CD14-positive monocyte (primary cell): ENCODE measurements at regions not wholly inside any gene's neighbourhood (a gene's known extent, or its start where the extent isn't known, plus 50 kb on each side); places are given as distances from the start of the nearest gene placed in this dataset.

Experiments used
- DNase-seq, 3 donors: peaks; one replicate each; pipeline ENCODE4 v3.0.0-alpha.2; 2011 to 2022
- H2AFZ ChIP-seq: 2 replicates; pipeline ENCODE4 v1.6.0; 2012; ENCODE audit warnings: mild to moderate bottlenecking, low read depth, low read length, inconsistent platforms; ENCODE audit not compliant: insufficient read depth, poor library complexity, severe bottlenecking
- H3K27ac ChIP-seq, 2 donors: 1 replicate in 1 of 2; 2 replicates in 1 of 2; pipeline ENCODE4 v1.5.1; 2012 to 2013; ENCODE audit warnings: low read length in 2 of 2, control low read depth in 1 of 2, inconsistent platforms in 1 of 2, low read depth in 1 of 2, mild to moderate bottlenecking in 1 of 2
- H3K27me3 ChIP-seq, 2 donors: one replicate each; pipeline versions ENCODE4 v1.6.0 to v1.6.1; 2011 to 2013; ENCODE audit warnings: low read length in 2 of 2; ENCODE audit not compliant: control insufficient read depth in 2 of 2, insufficient read depth in 2 of 2
- H3K36me3 ChIP-seq, 2 donors: replicated peaks in 1 of 2; 1 replicate in 1 of 2; 2 replicates in 1 of 2; pipeline versions ENCODE4 v1.5.1 to v1.6.1; 2012 to 2013; ENCODE audit warnings: low read length in 2 of 2, control low read depth in 1 of 2, inconsistent platforms in 1 of 2, mild to moderate bottlenecking in 1 of 2; ENCODE audit not compliant: insufficient read depth in 2 of 2, control insufficient read depth in 1 of 2
- H3K4me1 ChIP-seq, 2 donors: 1 replicate in 1 of 2; 2 replicates in 1 of 2; pipeline versions ENCODE4 v1.5.1 to v1.6.1; 2012 to 2013; ENCODE audit warnings: low read length in 2 of 2, control low read depth in 1 of 2, inconsistent platforms in 1 of 2, mild to moderate bottlenecking in 1 of 2, moderate library complexity in 1 of 2; ENCODE audit not compliant: insufficient read depth in 2 of 2, control insufficient read depth in 1 of 2
- H3K4me2 ChIP-seq: replicated peaks from 2 replicates; pipeline ENCODE3; 2012; ENCODE audit warnings: low read length, moderate library complexity, mild to moderate bottlenecking; ENCODE audit not compliant: poor library complexity, severe bottlenecking; ENCODE audit errors: extremely low read depth
- H3K4me3 ChIP-seq, 3 experiments: fragments of 200-600 bp in 1 of 3; sonication (generic) in 1 of 3; replicated peaks in 1 of 3; 1 replicate in 2 of 3; 2 replicates in 1 of 3; pipeline ENCODE4 v1.5.1; 2011 to 2013; ENCODE audit warnings: low read length in 3 of 3, mild to moderate bottlenecking in 3 of 3, control low read depth in 2 of 3, low read depth in 2 of 3, inconsistent platforms in 1 of 3, moderate library complexity in 1 of 3
- H3K79me2 ChIP-seq: 2 replicates; pipeline ENCODE4 v1.6.0; 2012; ENCODE audit warnings: mild to moderate bottlenecking, control low read depth, inconsistent platforms, low read length, moderate library complexity; ENCODE audit not compliant: insufficient read depth
- H3K9ac ChIP-seq: 2 replicates; pipeline ENCODE4 v1.6.0; 2017; ENCODE audit warnings: low read length, mild to moderate bottlenecking; ENCODE audit not compliant: insufficient read depth, poor library complexity, severe bottlenecking
- H3K9me3 ChIP-seq, 2 donors: replicated peaks in 1 of 2; 1 replicate in 1 of 2; 2 replicates in 1 of 2; pipeline versions ENCODE4 v1.5.1 to v1.6.1; 2012 to 2013; ENCODE audit warnings: low read length in 2 of 2, control low read depth in 1 of 2; ENCODE audit not compliant: control insufficient read depth in 1 of 2, insufficient read depth in 1 of 2
- H4K20me1 ChIP-seq: 2 replicates; pipeline ENCODE4 v1.6.0; 2012; ENCODE audit warnings: mild to moderate bottlenecking, low read length, control low read depth, moderate library complexity; ENCODE audit not compliant: insufficient read depth
- H3K27ac Mint-ChIP-seq, 7 donors: one replicate each; pipeline ENCODE4 v1.8.0; 2020; ENCODE audit warnings: mild to moderate bottlenecking in 7 of 7, mixed read lengths in 7 of 7, moderate library complexity in 6 of 7, inconsistent platforms in 2 of 7
- H3K27me3 Mint-ChIP-seq, 3 donors: one replicate each; pipeline ENCODE4 v1.8.0; 2021 to 2022; ENCODE audit warnings: low read depth in 3 of 3, mild to moderate bottlenecking in 3 of 3, mixed read lengths in 3 of 3, moderate library complexity in 3 of 3, inconsistent platforms in 1 of 3
- H3K36me3 Mint-ChIP-seq, 2 donors: one replicate each; pipeline ENCODE4 v1.8.0; 2020; ENCODE audit warnings: mixed read lengths in 2 of 2, inconsistent platforms in 1 of 2, mild to moderate bottlenecking in 1 of 2
- H3K4me1 Mint-ChIP-seq: one replicate; pipeline ENCODE4 v1.8.0; 2020; ENCODE audit warnings: mild to moderate bottlenecking, mixed read lengths
- H3K4me3 Mint-ChIP-seq, 2 donors: one replicate each; pipeline ENCODE4 v1.8.0; 2020; ENCODE audit warnings: mild to moderate bottlenecking in 2 of 2, mixed read lengths in 2 of 2, moderate library complexity in 1 of 2
- H3K9me3 Mint-ChIP-seq, 7 donors: one replicate each; pipeline ENCODE4 v1.8.0; 2020 to 2022; ENCODE audit warnings: mixed read lengths in 7 of 7, mild to moderate bottlenecking in 6 of 7, moderate library complexity in 6 of 7, inconsistent platforms in 2 of 7
- CTCF ChIP-seq: fragments of 200-600 bp; IDR thresholded peaks from one replicate; pipeline ENCODE4 v1.8.0; 2022; ENCODE audit warnings: antibody characterized with exemption, mild to moderate bottlenecking
- WGBS: methylation state at CpG from one replicate; pipeline ENCODE4 v1.1.5; 2013; ENCODE audit warnings: missing lambda C conversion rate; ENCODE audit not compliant: insufficient coverage; 5-methylcytosine and 5-hydroxymethylcytosine counted together
- intact Hi-C, 2 donors: fragments of 100-400 bp; cut with micrococcal nuclease; formaldehyde crosslinking; loops; one replicate each; pipeline versions ENCODE4 v1.15.0 to v1.15.1; 2023

GRCh38 chr20:50378170-50379000 lies 131.8 kb upstream of the PTPN1 start:
- peaks cover 65% of the 10 kb centered on the region for H3K4me1 Mint-ChIP-seq
- peak overlapping the region in 6 of 7 donors; percentile 65 to 96 (median 92) for H3K27ac Mint-ChIP-seq
- H3K4me3 Mint-ChIP-seq = peak overlapping the region; percentile 34 to 80

More at GRCh38 chr20:50378170-50379000, 131.8 kb upstream of the PTPN1 start:
- H3K36me3 Mint-ChIP-seq = peaks cover 0 to 2% of the 10 kb centered on the region in 2 donors
- peak overlapping the region in 1 of 3 experiments; percentile 40 for H3K4me3 ChIP-seq
- intact Hi-C loops = no loop called here
- no peaks in the 10 kb centered on the region for H3K36me3 ChIP-seq
- no peaks in the 10 kb centered on the region for H3K9me3 Mint-ChIP-seq
- no peaks in the 10 kb centered on the region for H3K79me2 ChIP-seq
- no peak overlapping the region for H3K9ac ChIP-seq
- peak overlapping the region; percentile 41 for H3K4me2 ChIP-seq
- no peaks in the 10 kb centered on the region for H3K9me3 ChIP-seq
- H4K20me1 ChIP-seq = no peaks in the 10 kb centered on the region
- peaks cover 1 to 8% (median 5%) of the 10 kb centered on the region in 3 donors for H3K27me3 Mint-ChIP-seq
- peaks cover 46 to 60% of the 10 kb centered on the region in 2 donors for H3K4me1 ChIP-seq
- no peaks in the 10 kb centered on the region for H3K27me3 ChIP-seq
- no peak for DNase-seq
- no peak overlapping the region for H2AFZ ChIP-seq
- H3K27ac ChIP-seq = peak overlapping the region; percentile 52 to 67
- WGBS = 92% methylated on average over 11 of the region's 14 CpGs
- no peak for TF ChIP-seq CTCF
